GM10266 (cell line): ENCODE measurements at regions not wholly inside any gene's neighbourhood (a gene's known extent, or its start where the extent isn't known, plus 50 kb on each side); places are given as distances from the start of the nearest gene placed in this dataset.

ENCODE experiments used
- DNase-seq: peaks from one replicate; pipeline ENCODE4 v3.0.0; 2012; ENCODE audit errors: extremely low spot score
- CTCF ChIP-seq: IDR thresholded peaks from 2 replicates; pipeline ENCODE4 v1.5.1; 2012; ENCODE audit warnings: mild to moderate bottlenecking, low read depth; ENCODE audit not compliant: control insufficient read depth, insufficient read depth; ENCODE audit errors: missing control alignments

GRCh38 chr5:161134956-161135355, 282.9 kb upstream of the ATP10B start:
- no peak for DNase-seq

GRCh38 chr5:161134083-161134482, 282.1 kb upstream of the ATP10B start:
- no peak for TF ChIP-seq CTCF

More at GRCh38 chr5:161134956-161135355, 282.9 kb upstream of the ATP10B start:
- no peak for TF ChIP-seq CTCF

GRCh38 chr5:161115941-161116340, 263.9 kb upstream of the ATP10B start:
- TF ChIP-seq CTCF: no peak
- DNase-seq: no peak

More at GRCh38 chr5:161134083-161134482, 282.1 kb upstream of the ATP10B start:
- DNase-seq: no peak

- no peak for DNase-seq
- no peak for TF ChIP-seq CTCF
Measured at GRCh38 chr5:161112371-161112770, 260.4 kb upstream of the ATP10B start.

- DNase-seq: no peak
- TF ChIP-seq CTCF: no peak
Measured at GRCh38 chr5:161105525-161105924, 253.5 kb upstream of the ATP10B start.

GRCh38 chr5:161098516-161098915, 246.5 kb upstream of the ATP10B start:
- no peak for TF ChIP-seq CTCF
- DNase-seq: no peak

- TF ChIP-seq CTCF: no peak
- DNase-seq: no peak
Measured at GRCh38 chr5:161096581-161096980, 244.6 kb upstream of the ATP10B start.
